ENCODE measurements at regions not wholly inside any gene's neighbourhood (a gene's known extent, or its start where the extent isn't known, plus 50 kb on each side); places are given as distances from the start of the nearest gene placed in this dataset.

DNA sequence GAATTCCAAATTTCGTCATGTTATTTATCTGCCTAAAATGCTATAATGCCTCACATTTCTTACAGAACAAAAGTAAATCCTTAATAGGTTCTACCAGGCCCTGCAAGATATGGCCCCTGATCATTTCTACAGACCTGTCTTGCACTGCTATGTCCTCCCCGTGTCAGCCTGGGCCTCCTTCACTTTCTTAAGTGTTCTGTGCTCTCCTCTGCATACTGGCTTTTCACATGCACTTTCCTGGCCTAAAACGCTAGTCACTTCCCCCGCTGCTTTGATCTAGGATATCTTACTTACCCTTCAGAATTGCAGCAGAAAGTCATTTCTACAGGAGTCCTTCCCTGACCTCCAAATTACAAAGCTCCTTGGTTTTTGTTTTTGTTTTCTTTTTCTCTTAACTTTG is 551.3 kb downstream of the NSUN3 start (continued):
- TF ChIP-seq ZNF462 (CRISPR knock-in tag; IDR thresholded peaks at IDR 0.05) (no peak), EZH2phosphoT487 (IDR thresholded peaks at IDR 0.05; ENCODE audit: unreplicated experiment) (no peak), CREB1 (CRISPR knock-in tag; IDR thresholded peaks at IDR 0.05; ENCODE audit: low read depth) (no peak), ZNF114 (CRISPR knock-in tag; IDR thresholded peaks at IDR 0.05) (no peak), EZH2 (IDR thresholded peaks at IDR 0.05; ENCODE audit: low read depth, unreplicated experiment) (no peak), ZNF331 (CRISPR knock-in tag; IDR thresholded peaks at IDR 0.05; ENCODE audit: low read depth) (no peak)

DNA sequence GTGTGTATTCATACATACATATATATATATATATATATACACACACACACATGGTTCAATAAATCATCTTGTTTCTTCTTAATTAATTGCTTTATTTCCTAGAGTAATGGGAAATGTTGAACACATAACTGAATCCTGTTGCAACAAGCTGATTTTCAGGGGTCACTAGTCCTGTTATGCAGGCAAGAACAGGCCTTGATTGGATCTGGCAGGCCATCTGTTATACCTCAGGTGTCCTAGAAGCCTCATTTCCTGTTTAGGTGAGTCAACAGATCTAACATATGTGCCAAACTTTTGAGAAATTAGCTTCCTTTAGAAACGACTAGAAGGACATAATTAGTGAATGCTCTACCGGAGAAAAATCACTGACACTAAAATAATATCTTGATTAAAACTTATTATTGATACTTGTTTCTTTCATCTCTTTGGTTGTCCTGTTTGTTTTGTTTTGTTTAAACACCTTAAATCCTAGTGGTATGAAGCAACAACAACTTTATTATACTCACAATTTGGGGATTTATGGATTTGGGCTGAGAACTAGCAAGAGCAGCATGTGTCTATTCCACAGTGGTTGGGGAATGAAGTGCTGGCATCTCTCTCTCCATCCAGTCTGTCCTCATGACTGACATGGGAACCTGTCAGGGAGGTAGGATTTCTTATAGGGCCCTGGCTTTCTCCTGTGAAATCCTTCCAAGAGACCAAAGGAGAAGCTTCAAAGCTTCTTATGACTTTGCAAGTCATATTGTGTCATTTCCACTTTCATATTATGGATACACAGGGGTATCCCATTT is 552.6 kb downstream of the NSUN3 start:
- H3K36me3 Mint-ChIP-seq (ENCODE audit: low read depth) = no peaks in the 10 kb centered on the region

More for the DNA sequence above, 552.6 kb downstream of the NSUN3 start:
- no peaks in the 10 kb centered on the region for H3F3A ChIP-seq (replicated peaks; ENCODE audit: low read depth)
- Mint-ChIP-seq H3K4me3 (no peak overlapping the region), H3K4me1 (peaks cover 7% of the 10 kb centered on the region), H3K27me3 (ENCODE audit: insufficient read depth, low read depth, poor library complexity) (no peaks in the 10 kb centered on the region), H3K9me3 (no peaks in the 10 kb centered on the region), H3K27ac (no peak overlapping the region)
- no peaks in the 10 kb centered on the region for H3K27me3 ChIP-seq (ENCODE audit: insufficient read depth)
- no peak overlapping the region for H3K27ac ChIP-seq (ENCODE audit: low read depth)
- H4K20me1 ChIP-seq (replicated peaks; ENCODE audit: insufficient read depth) = no peaks in the 10 kb centered on the region
- peaks cover 7% of the 10 kb centered on the region; the same call in 1 of the 2 replicates for H3K4me1 ChIP-seq (ENCODE audit: insufficient read depth)
- no peak for DNase-seq (ENCODE audit: low spot score)
- ATAC-seq = no peak
- H2AFZ ChIP-seq = no peak overlapping the region
- H3K79me2 ChIP-seq (replicated peaks; ENCODE audit: insufficient read depth) = no peaks in the 10 kb centered on the region
- no peak overlapping the region for H3K4me3 ChIP-seq
- TF ChIP-seq EZH2 (IDR thresholded peaks at IDR 0.05; ENCODE audit: low read depth, unreplicated experiment) (no peak), NANOG (IDR thresholded peaks at IDR 0.05; ENCODE audit: borderline replicate concordance) (no peak), CREB1 (CRISPR knock-in tag; IDR thresholded peaks at IDR 0.05; ENCODE audit: low read depth) (no peak), ETS1 (IDR thresholded peaks at IDR 0.05) (no peak)
- TF ChIP-seq, protein P1, sequence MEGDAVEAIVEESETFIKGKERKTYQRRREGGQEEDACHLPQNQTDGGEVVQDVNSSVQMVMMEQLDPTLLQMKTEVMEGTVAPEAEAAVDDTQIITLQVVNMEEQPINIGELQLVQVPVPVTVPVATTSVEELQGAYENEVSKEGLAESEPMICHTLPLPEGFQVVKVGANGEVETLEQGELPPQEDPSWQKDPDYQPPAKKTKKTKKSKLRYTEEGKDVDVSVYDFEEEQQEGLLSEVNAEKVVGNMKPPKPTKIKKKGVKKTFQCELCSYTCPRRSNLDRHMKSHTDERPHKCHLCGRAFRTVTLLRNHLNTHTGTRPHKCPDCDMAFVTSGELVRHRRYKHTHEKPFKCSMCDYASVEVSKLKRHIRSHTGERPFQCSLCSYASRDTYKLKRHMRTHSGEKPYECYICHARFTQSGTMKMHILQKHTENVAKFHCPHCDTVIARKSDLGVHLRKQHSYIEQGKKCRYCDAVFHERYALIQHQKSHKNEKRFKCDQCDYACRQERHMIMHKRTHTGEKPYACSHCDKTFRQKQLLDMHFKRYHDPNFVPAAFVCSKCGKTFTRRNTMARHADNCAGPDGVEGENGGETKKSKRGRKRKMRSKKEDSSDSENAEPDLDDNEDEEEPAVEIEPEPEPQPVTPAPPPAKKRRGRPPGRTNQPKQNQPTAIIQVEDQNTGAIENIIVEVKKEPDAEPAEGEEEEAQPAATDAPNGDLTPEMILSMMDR (conservative IDR thresholded peaks at IDR 0.05; ENCODE audit: low read depth in 2 of 2) = no peak
- H3K4me2 ChIP-seq = no peak overlapping the region
- H3K36me3 ChIP-seq (ENCODE audit: insufficient read depth) = no peaks in the 10 kb centered on the region
- no peaks in the 10 kb centered on the region for H3K9me2 ChIP-seq (ENCODE audit: insufficient read depth)

All from GM23338 (cell line).